HepG2 (cell line): ENCODE measurements at regions not wholly inside any gene's neighbourhood (a gene's known extent, or its start where the extent isn't known, plus 50 kb on each side); places are given as distances from the start of the nearest gene placed in this dataset.

Source experiments
- ARNT2 ChIP-seq: sonication (generic); formaldehyde crosslinking; IDR thresholded peaks from 2 replicates; pipeline ENCODE4 v1.8.0; 2022; ENCODE audit warnings: mild to moderate bottlenecking, low read depth, missing genetic modification reagents, moderate library complexity
- BRCA1 ChIP-seq: sonication (generic); formaldehyde crosslinking; IDR thresholded peaks from 2 replicates; pipeline ENCODE4 v1.4.0; 2020; ENCODE audit warnings: missing genetic modification reagents
- CBX1 ChIP-seq: IDR thresholded peaks from one replicate; pipeline ENCODE4 v1.6.1; 2016; ENCODE audit warnings: antibody characterized with exemption, low read depth
- EHMT2 ChIP-seq: fragments of 200-600 bp; sonication (generic); IDR thresholded peaks from 2 replicates; pipeline ENCODE4 v1.7.0; 2017; ENCODE audit warnings: antibody characterized with exemption, low read depth, low read length, borderline replicate concordance
- ETV6 ChIP-seq: sonication (generic); formaldehyde crosslinking; conservative IDR thresholded peaks from 2 replicates; pipeline ENCODE4 v1.4.0; 2020; ENCODE audit warnings: missing genetic modification reagents
- GATA4 ChIP-seq: sonication (generic); IDR thresholded peaks from 2 replicates; pipeline ENCODE4 v1.6.1; 2016; ENCODE audit warnings: antibody characterized with exemption, low read depth, borderline replicate concordance
- IRX3 ChIP-seq: sonication (generic); formaldehyde crosslinking; IDR thresholded peaks from 2 replicates; pipeline ENCODE4 v1.8.1; 2023; ENCODE audit warnings: mild to moderate bottlenecking, low read depth, missing genetic modification reagents, borderline replicate concordance
- LCORL ChIP-seq, 2 experiments: fragments of 450-650 bp in 1 of 2; sonication (generic) in 1 of 2; formaldehyde crosslinking in 1 of 2; IDR thresholded peaks; 2 replicates each; pipeline versions ENCODE4 v1.5.0 to v1.6.1; 2017 to 2020; ENCODE audit warnings: antibody characterized with exemption in 1 of 2, missing genetic modification reagents in 1 of 2
- MYNN ChIP-seq: sonication (generic); formaldehyde crosslinking; IDR thresholded peaks from 2 replicates; pipeline ENCODE4 v1.4.0; 2020; ENCODE audit warnings: mild to moderate bottlenecking, low read depth, missing genetic modification reagents
- PITX1 ChIP-seq: sonication (generic); formaldehyde crosslinking; IDR thresholded peaks from 2 replicates; pipeline ENCODE4 v1.5.1; 2020; ENCODE audit warnings: mild to moderate bottlenecking, missing genetic modification reagents
- PRMT3 ChIP-seq: sonication (generic); formaldehyde crosslinking; IDR thresholded peaks from 2 replicates; pipeline ENCODE4 v1.8.1; 2022; ENCODE audit warnings: low read depth, mild to moderate bottlenecking, moderate library complexity, missing genetic modification reagents, borderline replicate concordance
- SOX5 ChIP-seq: IDR thresholded peaks from 2 replicates; pipeline ENCODE4 v1.6.1; 2016; ENCODE audit warnings: borderline replicate concordance
- SRSF1 ChIP-seq: fragments of 200-400 bp; formaldehyde crosslinking; optimal IDR thresholded peaks from 2 replicates; pipeline ENCODE3; 2017; ENCODE audit warnings: mild to moderate bottlenecking, low read depth, low read length, moderate library complexity
- THAP11 ChIP-seq: IDR thresholded peaks from 2 replicates; pipeline ENCODE4 v1.6.1; 2016; ENCODE audit warnings: missing biosample characterization, missing genetic modification reagents
- ZMYM4 ChIP-seq: sonication (generic); formaldehyde crosslinking; IDR thresholded peaks from 2 replicates; pipeline ENCODE4 v1.8.1; 2023; ENCODE audit warnings: mild to moderate bottlenecking, missing genetic modification reagents
- ZNF331 ChIP-seq: sonication (generic); formaldehyde crosslinking; IDR thresholded peaks from 2 replicates; pipeline ENCODE4 v1.4.0; 2020; ENCODE audit warnings: missing genetic modification reagents
- ZNF460 ChIP-seq: sonication (generic); formaldehyde crosslinking; IDR thresholded peaks from 2 replicates; pipeline ENCODE4 v1.5.1; 2020; ENCODE audit warnings: missing genetic modification reagents, mild to moderate bottlenecking, borderline replicate concordance
- ZNF883 ChIP-seq: sonication (generic); formaldehyde crosslinking; IDR thresholded peaks from 2 replicates; pipeline ENCODE4 v1.5.1; 2020; ENCODE audit warnings: mild to moderate bottlenecking, missing genetic modification reagents; ENCODE audit errors: not compliant biosample characterization
- TF ChIP-seq, protein P1 (sequence below): sonication (generic); formaldehyde crosslinking; IDR thresholded peaks from 2 replicates; pipeline ENCODE4 v1.4.0; 2020; ENCODE audit warnings: mild to moderate bottlenecking, missing genetic modification reagents
- TF ChIP-seq, protein P2 (sequence below): sonication (generic); formaldehyde crosslinking; IDR thresholded peaks from 2 replicates; pipeline ENCODE4 v1.8.0; 2022; ENCODE audit warnings: mild to moderate bottlenecking, missing genetic modification reagents, moderate library complexity
- TF ChIP-seq, protein P3 (sequence below): sonication (generic); formaldehyde crosslinking; IDR thresholded peaks from 2 replicates; pipeline ENCODE4 v1.5.1; 2020; ENCODE audit warnings: missing genetic modification reagents, mild to moderate bottlenecking, borderline replicate concordance
- TF ChIP-seq, protein P4 (sequence below): sonication (generic); formaldehyde crosslinking; IDR thresholded peaks from 2 replicates; pipeline ENCODE4 v1.4.0; 2020; ENCODE audit warnings: missing genetic modification reagents, borderline replicate concordance

DNA sequence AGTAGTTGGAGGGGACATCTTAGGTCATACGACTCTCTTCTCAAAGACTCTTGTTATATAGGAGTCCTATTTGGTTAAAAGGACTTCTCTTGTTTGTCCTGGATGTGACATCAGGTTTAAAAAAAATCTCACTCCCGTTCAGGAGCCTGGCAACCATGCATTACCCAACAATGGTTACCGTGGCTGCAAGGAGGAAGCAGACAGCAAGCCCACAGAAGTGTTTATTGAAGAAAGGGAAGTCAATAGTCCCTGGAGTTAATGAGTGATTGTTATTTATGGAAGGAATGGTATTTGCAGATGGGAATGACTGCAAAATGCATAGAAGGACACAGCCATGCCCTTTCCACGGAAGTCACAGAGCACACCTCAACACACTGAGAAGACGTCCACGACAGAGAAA is 75.9 kb upstream of the ENPP6 start (continued):
- TF ChIP-seq, protein P1, sequence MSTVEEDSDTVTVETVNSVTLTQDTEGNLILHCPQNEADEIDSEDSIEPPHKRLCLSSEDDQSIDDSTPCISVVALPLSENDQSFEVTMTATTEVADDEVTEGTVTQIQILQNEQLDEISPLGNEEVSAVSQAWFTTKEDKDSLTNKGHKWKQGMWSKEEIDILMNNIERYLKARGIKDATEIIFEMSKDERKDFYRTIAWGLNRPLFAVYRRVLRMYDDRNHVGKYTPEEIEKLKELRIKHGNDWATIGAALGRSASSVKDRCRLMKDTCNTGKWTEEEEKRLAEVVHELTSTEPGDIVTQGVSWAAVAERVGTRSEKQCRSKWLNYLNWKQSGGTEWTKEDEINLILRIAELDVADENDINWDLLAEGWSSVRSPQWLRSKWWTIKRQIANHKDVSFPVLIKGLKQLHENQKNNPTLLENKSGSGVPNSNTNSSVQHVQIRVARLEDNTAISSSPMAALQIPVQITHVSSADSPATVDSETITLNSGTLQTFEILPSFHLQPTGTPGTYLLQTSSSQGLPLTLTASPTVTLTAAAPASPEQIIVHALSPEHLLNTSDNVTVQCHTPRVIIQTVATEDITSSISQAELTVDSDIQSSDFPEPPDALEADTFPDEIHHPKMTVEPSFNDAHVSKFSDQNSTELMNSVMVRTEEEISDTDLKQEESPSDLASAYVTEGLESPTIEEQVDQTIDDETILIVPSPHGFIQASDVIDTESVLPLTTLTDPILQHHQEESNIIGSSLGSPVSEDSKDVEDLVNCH (CRISPR knock-in tag), result no peak
- TF ChIP-seq LCORL (IDR thresholded peaks at IDR 0.05) (no peak), LCORL (CRISPR knock-in tag; IDR thresholded peaks at IDR 0.05) (no peak), SRSF1 (no peak), GATA4 (no peak), SOX5 (CRISPR knock-in tag) (peak; percentile 72), PITX1 (no peak), PRMT3 (no peak), ZNF460 (CRISPR knock-in tag) (no peak), EHMT2 (peak; percentile 44; the same call in 1 of the 2 replicates), CBX1 (no peak), ETV6 (CRISPR knock-in tag) (no peak), THAP11 (CRISPR knock-in tag) (no peak), IRX3 (CRISPR knock-in tag) (no peak), MYNN (no peak), ARNT2 (CRISPR knock-in tag) (no peak), BRCA1 (no peak), ZMYM4 (CRISPR knock-in tag) (no peak), ZNF883 (CRISPR knock-in tag) (no peak), ZNF331 (CRISPR knock-in tag) (no peak)
- TF ChIP-seq, protein P2, sequence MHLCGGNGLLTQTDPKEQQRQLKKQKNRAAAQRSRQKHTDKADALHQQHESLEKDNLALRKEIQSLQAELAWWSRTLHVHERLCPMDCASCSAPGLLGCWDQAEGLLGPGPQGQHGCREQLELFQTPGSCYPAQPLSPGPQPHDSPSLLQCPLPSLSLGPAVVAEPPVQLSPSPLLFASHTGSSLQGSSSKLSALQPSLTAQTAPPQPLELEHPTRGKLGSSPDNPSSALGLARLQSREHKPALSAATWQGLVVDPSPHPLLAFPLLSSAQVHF (CRISPR knock-in tag), result no peak
- TF ChIP-seq, protein P3, sequence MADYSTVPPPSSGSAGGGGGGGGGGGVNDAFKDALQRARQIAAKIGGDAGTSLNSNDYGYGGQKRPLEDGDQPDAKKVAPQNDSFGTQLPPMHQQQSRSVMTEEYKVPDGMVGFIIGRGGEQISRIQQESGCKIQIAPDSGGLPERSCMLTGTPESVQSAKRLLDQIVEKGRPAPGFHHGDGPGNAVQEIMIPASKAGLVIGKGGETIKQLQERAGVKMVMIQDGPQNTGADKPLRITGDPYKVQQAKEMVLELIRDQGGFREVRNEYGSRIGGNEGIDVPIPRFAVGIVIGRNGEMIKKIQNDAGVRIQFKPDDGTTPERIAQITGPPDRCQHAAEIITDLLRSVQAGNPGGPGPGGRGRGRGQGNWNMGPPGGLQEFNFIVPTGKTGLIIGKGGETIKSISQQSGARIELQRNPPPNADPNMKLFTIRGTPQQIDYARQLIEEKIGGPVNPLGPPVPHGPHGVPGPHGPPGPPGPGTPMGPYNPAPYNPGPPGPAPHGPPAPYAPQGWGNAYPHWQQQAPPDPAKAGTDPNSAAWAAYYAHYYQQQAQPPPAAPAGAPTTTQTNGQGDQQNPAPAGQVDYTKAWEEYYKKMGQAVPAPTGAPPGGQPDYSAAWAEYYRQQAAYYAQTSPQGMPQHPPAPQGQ (CRISPR knock-in tag), result no peak
- TF ChIP-seq, protein P4, sequence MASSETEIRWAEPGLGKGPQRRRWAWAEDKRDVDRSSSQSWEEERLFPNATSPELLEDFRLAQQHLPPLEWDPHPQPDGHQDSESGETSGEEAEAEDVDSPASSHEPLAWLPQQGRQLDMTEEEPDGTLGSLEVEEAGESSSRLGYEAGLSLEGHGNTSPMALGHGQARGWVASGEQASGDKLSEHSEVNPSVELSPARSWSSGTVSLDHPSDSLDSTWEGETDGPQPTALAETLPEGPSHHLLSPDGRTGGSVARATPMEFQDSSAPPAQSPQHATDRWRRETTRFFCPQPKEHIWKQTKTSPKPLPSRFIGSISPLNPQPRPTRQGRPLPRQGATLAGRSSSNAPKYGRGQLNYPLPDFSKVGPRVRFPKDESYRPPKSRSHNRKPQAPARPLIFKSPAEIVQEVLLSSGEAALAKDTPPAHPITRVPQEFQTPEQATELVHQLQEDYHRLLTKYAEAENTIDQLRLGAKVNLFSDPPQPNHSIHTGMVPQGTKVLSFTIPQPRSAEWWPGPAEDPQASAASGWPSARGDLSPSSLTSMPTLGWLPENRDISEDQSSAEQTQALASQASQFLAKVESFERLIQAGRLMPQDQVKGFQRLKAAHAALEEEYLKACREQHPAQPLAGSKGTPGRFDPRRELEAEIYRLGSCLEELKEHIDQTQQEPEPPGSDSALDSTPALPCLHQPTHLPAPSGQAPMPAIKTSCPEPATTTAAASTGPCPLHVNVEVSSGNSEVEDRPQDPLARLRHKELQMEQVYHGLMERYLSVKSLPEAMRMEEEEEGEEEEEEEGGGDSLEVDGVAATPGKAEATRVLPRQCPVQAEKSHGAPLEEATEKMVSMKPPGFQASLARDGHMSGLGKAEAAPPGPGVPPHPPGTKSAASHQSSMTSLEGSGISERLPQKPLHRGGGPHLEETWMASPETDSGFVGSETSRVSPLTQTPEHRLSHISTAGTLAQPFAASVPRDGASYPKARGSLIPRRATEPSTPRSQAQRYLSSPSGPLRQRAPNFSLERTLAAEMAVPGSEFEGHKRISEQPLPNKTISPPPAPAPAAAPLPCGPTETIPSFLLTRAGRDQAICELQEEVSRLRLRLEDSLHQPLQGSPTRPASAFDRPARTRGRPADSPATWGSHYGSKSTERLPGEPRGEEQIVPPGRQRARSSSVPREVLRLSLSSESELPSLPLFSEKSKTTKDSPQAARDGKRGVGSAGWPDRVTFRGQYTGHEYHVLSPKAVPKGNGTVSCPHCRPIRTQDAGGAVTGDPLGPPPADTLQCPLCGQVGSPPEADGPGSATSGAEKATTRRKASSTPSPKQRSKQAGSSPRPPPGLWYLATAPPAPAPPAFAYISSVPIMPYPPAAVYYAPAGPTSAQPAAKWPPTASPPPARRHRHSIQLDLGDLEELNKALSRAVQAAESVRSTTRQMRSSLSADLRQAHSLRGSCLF (CRISPR knock-in tag), result no peak
